ENCODE measurements at regions not wholly inside any gene's neighbourhood (a gene's known extent, or its start where the extent isn't known, plus 50 kb on each side); places are given as distances from the start of the nearest gene placed in this dataset.

DNA sequence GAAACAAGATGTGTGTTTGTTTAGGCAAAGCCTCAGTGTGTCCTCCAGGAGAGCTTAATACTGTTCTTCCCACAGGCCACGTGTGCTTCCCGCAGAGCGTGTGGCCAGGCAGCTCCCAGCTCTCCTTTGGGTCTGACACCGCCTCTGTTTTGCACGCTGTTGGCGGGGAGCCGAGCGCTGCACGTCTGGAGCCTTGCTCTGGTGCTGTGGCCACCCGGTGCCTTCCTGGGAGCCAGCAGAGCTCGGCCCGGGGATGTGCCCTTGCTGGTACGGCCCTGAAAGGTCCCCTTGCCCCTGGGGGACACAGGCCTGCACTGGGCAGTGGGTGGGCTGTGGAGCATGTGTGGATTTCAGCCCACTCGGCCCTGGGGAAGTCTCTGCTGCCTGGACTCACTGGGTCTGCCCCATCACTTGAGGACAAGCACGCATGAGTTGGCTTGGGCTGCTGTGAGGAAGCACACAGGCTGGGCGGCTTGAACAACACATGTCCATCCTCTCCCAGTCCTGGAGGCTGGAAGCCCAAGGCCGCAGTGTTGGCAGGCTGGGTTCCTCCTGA, 160.7 kb upstream of the HDAC4 start:
- ChIA-PET CTCF (no interaction called here), POLR2A (no interaction called here)
- no peak for DNase-seq (ENCODE audit: extremely low spot score)
- TF ChIP-seq, protein P1, sequence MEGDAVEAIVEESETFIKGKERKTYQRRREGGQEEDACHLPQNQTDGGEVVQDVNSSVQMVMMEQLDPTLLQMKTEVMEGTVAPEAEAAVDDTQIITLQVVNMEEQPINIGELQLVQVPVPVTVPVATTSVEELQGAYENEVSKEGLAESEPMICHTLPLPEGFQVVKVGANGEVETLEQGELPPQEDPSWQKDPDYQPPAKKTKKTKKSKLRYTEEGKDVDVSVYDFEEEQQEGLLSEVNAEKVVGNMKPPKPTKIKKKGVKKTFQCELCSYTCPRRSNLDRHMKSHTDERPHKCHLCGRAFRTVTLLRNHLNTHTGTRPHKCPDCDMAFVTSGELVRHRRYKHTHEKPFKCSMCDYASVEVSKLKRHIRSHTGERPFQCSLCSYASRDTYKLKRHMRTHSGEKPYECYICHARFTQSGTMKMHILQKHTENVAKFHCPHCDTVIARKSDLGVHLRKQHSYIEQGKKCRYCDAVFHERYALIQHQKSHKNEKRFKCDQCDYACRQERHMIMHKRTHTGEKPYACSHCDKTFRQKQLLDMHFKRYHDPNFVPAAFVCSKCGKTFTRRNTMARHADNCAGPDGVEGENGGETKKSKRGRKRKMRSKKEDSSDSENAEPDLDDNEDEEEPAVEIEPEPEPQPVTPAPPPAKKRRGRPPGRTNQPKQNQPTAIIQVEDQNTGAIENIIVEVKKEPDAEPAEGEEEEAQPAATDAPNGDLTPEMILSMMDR (IDR thresholded peaks at IDR 0.05; ENCODE audit: control extremely low read depth, extremely low read depth, low read depth, missing control alignments): no peak

DNA sequence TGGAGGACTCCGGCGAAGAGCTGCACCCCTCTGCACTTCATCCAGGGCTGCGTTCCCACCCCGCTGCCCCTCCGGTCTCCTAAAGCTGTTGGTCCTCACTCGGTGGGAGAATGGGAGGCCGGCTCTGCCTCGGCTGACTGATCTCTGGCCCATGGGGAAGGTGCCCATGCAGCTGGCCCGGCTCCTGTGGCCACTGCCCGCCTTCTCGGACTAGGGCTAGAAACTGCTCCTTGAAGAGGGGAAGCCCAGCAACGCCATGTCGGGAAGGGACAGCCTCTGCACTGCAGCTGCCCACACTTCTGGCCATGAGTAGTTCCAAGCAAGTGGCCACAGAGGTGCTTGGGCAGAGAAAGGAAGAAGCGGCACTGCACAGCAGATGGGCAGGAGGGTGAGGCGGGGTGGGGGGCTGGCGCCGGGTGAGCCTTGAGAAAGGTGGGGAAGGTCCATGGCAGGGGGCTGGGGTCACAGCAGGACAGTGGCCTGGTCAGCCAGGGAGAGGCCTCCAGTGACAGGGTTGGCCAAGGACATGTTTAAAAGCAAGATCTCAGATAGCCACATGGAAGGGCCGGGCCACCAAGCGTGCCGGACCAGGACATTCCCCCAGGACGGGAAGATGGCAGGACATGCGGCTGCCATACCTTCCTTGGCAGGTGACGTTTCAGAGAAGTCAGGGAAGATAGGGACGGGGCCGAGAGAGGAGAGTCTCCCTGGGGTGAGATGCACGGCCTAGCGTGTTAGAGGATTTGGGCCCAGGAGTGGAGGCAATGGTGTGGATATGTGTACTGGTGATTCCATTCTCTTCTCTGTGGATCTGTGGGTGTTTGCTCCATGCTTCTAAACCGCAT, 158.8 kb upstream of the HDAC4 start:
- ChIA-PET CTCF (no interaction called here), POLR2A (no interaction called here)
- TF ChIP-seq, protein P1 (IDR thresholded peaks at IDR 0.05; ENCODE audit: control extremely low read depth, extremely low read depth, low read depth, missing control alignments): no peak
- DNase-seq (ENCODE audit: extremely low spot score): no peak

DNA sequence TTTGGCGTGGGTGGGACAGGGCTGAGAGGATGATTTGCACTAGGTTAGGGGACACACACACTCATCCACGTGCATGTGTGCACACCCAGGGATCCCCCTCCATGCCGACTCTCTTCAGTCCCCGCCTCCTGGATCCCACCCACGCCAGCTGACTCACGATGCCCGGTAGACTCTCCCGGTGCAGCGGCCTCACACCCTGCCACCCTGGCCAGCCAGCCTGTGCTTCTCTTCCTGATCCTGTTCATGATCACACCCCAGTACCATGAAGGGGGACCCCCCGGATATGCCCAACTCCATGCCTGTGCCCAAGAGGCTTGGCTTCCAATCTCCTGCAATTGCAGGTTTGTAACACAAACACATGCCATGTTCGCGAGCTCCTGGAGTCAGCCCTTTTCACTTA, 157.8 kb upstream of the HDAC4 start:
- ChIA-PET POLR2A (no interaction called here), CTCF (no interaction called here)
- DNase-seq (ENCODE audit: extremely low spot score): no peak
- TF ChIP-seq, protein P1 (IDR thresholded peaks at IDR 0.05; ENCODE audit: control extremely low read depth, extremely low read depth, low read depth, missing control alignments): no peak

DNA sequence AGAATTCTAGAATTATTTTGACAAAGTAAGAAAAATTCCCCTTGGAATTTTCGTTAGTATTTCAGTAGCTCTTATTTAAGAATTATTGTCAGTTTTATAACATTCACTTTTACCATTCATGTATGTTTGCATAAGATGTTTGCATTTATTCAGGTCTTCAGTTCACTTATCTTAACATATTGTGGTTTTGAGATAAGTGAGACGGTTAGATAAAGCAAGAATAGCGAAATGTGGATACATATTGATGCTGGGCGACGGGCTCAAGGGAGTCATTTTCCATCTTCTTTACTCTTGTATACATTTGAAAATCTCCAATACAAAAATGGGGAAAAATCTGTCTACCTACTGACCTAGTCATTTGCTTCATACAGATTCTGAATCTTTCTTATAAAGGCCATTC, 156.7 kb upstream of the HDAC4 start:
- CTCF ChIA-PET: interaction anchor here (1.3 to 1.7 kb wide), 2 partner anchors 19 to 91 kb away, joined by 3 to 4 read pairs; no protein-coding TSS in a partner anchor

DNA sequence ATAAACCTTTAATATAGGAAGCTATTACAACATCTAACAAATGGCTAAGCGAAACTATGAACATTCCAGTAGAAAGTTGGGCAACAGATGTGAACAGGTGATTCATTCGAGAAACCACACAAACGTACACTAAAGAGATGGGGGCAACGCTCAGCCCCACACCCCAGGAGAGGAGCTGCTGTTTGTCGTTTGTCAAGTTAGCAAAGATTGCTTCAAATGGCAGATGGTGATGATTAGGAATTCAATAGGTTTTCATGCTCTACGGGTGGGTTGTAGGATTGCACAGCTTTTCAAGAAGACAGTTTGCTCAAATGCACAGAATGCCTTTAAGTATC, 154.7 kb upstream of the HDAC4 start:
- ChIA-PET POLR2A (no interaction called here), CTCF (interaction anchor here (1.1 kb wide), 1 partner anchor 11 kb away, joined by 3 read pairs; no protein-coding TSS in a partner anchor)
- TF ChIP-seq, protein P1 (IDR thresholded peaks at IDR 0.05; ENCODE audit: control extremely low read depth, extremely low read depth, low read depth, missing control alignments): no peak
- DNase-seq (ENCODE audit: extremely low spot score): no peak

More for the DNA sequence above, 156.7 kb upstream of the HDAC4 start:
- TF ChIP-seq, protein P1 (IDR thresholded peaks at IDR 0.05; ENCODE audit: control extremely low read depth, extremely low read depth, low read depth, missing control alignments): no peak
- POLR2A ChIA-PET: no interaction called here
- DNase-seq (ENCODE audit: extremely low spot score): no peak

DNA sequence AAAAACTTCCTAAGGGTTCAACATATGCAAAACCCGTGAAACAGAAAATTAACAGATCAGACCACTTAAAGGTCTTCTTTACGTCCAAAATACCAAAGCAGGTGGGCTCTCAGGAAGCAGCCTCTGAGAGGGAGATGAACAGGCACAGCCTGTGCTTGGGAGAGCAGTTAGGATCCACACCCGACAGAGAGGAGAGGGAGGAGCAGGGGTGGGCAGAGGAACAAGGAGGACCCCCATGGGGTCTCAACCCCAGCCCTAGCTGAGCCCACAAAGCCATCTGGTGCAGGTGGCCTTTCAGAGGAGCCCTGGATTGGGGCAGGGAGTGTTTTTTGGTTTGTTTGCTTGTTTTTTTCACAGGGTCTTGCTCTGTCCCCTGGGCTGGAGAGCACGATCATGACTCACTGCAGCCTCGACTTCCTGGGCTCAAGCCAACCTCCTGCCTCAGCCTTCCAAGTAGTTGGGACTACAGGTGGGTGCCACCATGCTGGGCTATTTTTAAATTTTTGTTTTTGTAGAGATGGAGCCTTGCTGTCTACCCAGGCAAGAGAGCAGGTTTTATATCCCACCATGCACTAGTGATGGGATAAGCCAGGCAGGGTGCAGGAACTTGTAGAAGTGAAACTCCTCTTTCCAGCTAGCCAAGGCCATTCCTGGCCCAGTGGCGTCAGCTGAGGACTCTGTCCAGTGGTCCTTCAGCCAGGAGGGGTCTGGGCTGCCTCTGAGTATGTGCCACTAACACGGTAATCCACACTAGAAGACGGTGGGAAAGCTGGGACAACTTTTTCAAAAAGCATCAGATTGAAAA, 154.1 kb upstream of the HDAC4 start:
- POLR2A ChIA-PET: no interaction called here
- TF ChIP-seq, protein P1 (IDR thresholded peaks at IDR 0.05; ENCODE audit: control extremely low read depth, extremely low read depth, low read depth, missing control alignments): no peak
- CTCF ChIA-PET: interaction anchor here (1.1 kb wide), 1 partner anchor 12 kb away, joined by 3 read pairs; no protein-coding TSS in a partner anchor
- no peak for DNase-seq (ENCODE audit: extremely low spot score)

Data from GM10248 (cell line).